ENCODE measurements at regions not wholly inside any gene's neighbourhood (a gene's known extent, or its start where the extent isn't known, plus 50 kb on each side); places are given as distances from the start of the nearest gene placed in this dataset.
"Not testable (repeated sequence)": the region's sequence is repeated elsewhere in the genome, so short reads cannot be mapped to it uniquely, and the experiment has no call there.

DNA sequence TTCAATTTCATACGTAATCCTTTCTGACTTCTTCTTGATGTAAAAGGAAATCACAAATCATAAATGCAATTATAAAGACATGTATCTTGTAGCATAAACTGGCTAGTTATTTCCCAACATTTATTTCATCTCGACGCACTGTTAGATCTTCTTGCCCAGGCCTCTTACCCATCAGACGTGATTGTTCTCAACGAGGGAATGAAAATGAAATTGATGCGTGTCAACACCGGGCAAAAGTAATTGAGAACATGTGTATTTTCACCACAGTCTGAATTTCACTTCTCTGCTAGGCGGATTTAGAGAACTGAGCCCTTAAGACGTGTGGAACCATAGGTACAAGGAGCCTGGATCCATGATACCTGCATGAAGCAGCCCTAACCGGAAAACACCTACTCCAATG, 519.7 kb downstream of the KCNT2 start:
- no peak for DNase-seq (ENCODE audit: low read depth)

GRCh38 chr1:196078691-196079090, 529.5 kb downstream of the KCNT2 start:
- DNase-seq (ENCODE audit: low read depth), result no peak

GRCh38 chr1:196075621-196076020, 532.6 kb downstream of the KCNT2 start:
- DNase-seq (ENCODE audit: low read depth), result no peak

DNA sequence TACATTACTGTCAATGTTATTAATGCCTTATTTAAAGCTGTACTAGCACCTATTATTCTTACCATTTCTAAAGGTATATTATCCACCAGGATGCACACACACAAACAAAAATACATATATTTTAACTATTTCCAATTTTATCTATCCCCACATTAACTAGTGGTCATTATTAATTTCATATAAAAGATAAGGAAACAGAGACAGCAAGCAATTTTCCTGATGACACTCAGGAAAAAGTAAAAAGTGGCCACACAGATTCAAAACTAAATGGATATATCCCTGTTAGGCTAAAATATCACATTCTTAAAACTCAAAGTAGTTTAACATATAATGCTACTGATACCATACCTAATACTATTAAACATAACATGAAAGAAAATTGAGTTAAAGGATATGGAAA, 534.1 kb downstream of the KCNT2 start:
- DNase-seq (ENCODE audit: low read depth), result no peak

DNA sequence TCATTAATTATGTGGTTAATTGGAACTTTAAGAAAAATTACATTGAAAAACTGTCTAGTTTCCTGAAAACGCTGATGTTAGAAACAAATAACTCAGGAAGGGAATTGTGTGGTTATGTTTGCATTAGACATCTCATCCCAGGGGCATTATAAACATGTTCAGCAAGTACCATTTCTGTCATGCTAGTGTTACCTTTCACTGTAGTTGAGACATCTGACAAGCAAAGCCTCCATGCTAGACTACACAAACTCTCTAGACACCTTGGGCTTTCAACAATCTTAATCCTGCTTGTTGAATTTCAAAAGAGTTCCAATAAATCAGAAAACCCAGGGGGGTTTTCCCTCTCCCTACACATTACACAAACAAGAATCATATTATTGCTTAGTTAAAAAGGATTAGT, 536.8 kb downstream of the KCNT2 start:
- DNase-seq (ENCODE audit: low read depth), result no peak

DNA sequence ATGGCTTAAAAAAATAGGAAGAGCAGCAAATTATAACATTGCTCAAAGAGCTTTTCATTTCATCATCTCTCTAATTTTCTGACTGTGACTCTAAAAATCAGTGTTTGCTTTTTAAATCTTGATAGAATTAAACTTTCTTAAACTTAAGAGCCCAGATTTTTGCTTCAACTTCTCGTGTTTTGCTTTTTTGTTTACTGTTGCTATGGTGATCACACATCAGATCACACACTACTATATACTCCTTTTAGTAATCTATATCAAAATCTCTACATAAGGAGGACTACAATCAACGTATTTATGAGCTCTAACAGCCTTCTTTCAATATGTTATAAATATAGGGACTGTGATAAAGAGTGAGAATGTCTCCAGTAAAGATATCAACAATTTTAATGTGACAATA, 537.3 kb downstream of the KCNT2 start:
- DNase-seq (ENCODE audit: low read depth), result no peak

DNA sequence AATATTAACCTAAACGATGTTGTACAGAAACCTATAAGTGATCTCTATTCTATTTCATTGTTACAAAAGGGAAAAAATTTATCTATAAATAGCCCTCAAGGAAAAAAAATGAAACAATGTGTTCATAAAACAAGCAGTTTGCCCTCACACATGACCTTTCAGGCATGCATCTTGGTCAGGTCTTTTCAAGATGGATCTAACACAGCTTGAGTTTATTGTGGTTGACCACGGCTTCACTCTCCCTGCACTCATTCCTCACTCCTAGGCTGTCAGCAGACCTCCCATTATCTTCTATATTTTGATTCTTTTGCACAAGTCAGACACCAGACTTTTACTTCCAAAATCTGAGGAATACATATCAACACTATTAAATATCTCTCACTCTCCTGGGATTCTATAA, 544.3 kb downstream of the KCNT2 start:
- DNase-seq (ENCODE audit: low read depth), result no peak

DNA sequence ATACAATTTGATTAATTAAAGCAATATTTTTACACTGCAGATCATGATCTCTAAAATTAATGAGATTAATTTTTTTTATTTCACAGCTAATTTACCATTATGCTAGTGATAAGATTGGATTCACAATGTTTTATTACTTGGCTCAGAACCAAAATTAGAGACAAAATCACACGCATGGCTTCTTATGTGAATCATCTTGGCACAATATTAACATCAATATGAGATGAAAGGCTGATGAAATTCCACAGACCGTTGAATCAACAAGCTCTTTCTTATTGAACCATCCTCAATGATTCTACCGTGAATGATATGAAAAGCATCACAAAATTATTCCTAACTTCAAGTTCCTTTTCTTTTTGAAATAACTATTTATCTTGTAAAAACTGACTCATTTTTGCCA, 544.9 kb downstream of the KCNT2 start:
- no peak for DNase-seq (ENCODE audit: low read depth)

DNA sequence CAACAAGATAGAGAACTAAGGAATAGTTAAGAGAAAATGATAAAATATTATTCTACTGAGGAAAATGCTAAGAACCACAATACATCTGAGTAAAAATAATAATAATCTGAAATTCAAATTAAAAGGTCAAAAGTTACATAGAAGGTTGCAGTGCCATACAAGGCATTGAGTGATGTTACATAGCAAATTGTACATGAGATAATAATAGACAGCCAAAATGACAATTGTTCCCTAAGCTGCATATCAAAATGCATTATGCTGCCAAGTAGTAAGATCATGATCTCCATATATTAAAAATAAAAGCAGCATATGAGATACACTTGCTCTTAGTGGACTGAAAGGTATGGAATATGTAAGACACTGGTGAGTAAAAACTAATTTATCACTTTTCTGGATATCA, 547.7 kb downstream of the KCNT2 start:
- DNase-seq (ENCODE audit: low read depth), result no peak

- no peak for DNase-seq (ENCODE audit: low read depth)
These were observed 549.0 kb downstream of the KCNT2 start for GRCh38 chr1:196059210-196059609.

GRCh38 chr1:196056966-196057365, 551.3 kb downstream of the KCNT2 start:
- DNase-seq (ENCODE audit: low read depth), result no peak

GRCh38 chr1:196049407-196049806, 558.8 kb downstream of the KCNT2 start:
- DNase-seq (ENCODE audit: low read depth), result no peak

GRCh38 chr1:196043268-196043667, 565.0 kb downstream of the KCNT2 start:
- DNase-seq (ENCODE audit: low read depth), result no peak

DNA sequence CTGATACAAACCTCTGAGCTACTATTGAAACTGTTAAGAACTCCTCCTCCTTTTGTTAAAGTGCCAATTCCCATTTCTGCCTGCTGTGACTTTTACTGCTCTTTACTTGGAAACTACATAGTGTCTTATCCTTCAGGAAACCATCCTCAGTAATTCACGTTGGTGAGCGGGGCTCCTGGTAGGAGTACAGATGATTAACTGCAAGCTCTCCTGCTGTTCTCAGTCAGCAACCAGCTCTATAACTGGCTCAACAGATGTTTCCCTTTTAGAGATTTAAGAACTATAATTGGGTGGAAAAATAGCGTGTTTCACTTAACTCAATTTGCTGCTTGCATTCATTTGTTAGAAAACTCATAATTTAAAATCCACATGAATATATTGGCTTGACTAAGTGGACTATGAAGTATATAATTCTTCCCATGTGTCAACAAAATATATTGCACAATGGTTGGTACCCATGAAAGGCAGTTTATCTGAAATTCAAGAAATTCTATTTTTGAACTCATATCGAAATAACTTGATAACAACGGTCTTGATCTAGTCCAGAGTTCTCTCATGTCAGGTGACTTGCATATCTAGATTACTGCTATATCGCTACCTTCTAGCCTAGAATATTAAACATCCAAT, 574.0 kb downstream of the KCNT2 start:
- DNase-seq (ENCODE audit: low read depth), result no peak

DNA sequence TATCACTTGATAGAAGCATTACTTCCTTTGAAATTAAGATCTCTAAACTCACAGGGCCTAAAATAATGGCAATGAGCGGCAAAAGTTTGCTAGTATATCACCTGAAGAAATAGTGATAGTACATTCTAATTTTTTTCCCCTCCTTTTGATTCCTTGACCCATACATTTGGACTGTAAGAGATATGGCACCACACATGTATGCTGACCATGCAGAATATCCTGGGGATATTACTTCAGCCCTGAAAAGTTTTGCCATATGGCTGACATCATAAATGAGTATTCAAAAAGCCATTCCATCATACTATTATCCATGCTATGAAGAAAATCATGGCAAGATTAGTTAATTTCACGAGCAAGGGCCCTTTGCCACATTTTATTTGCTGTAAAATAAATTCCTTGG, 576.9 kb downstream of the KCNT2 start:
- DNase-seq (ENCODE audit: low read depth), result not testable (repeated sequence)

DNA sequence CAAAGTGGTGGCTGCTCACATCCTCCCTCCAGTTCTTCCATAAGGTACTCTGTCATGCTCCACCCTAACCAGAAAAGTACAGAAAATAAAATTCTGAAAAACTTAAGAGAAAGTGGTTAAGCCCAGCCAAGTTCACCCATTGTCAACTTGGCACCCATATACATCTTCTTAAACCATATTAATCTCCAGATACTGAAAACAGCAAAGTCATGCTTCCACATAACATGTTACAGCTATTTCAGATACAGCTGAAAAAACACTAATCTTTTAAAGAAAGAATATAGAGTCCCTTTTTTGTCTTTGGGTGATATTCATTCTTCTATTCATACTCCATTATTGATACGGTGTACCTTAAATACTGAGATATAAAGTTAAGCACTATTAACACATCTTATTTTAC, 577.8 kb downstream of the KCNT2 start:
- no peak for DNase-seq (ENCODE audit: low read depth)

- no peak for DNase-seq (ENCODE audit: low read depth)
These were observed 578.8 kb downstream of the KCNT2 start for GRCh38 chr1:196029410-196029809.

- DNase-seq (ENCODE audit: low read depth), result no peak
These were observed 581.1 kb downstream of the KCNT2 start for GRCh38 chr1:196027127-196027526.

GRCh38 chr1:196021174-196021573, 587.1 kb downstream of the KCNT2 start:
- DNase-seq (ENCODE audit: low read depth), result not testable (repeated sequence)

DNA sequence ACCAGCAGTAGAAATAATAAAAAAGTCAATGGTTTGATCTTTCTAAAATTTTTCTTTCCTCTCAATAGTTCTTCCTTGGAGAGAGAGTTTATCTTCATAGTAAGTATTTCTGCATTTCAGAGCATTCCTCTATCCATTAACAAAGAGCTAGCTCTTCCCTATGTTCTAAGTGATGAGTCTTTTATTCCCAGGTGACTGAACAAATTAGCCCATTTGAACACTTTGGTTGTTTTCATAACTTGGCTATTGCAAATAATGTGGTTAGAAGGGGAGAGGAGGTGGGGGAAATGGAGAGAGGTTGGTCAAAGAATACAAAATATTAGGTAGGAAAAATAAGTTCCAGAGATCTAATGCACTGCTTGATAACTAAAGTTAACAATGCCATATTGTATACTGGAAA, 598.9 kb downstream of the KCNT2 start:
- DNase-seq (ENCODE audit: low read depth), result no peak

- DNase-seq (ENCODE audit: low read depth), result no peak
These were observed 600.5 kb downstream of the KCNT2 start for GRCh38 chr1:196007763-196008162.

DNA sequence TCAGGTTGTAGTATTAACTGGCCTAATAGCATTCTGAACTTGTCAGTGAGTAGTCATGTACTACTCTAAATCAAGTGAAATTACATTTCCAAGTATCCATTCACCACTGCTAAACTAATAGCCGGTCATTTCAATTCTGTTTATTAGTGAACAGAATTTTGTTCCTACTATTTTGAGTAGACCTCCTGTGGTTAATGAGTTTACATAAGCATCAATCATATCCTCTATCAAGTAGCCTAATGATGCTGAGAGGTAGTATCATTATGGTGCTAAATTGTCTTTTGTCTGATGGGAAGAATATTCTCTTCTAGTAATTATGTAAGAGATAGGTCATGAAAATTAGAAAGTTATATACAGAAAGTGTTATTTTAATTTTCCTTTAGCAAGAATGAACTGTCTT, 602.8 kb downstream of the KCNT2 start:
- DNase-seq (ENCODE audit: low read depth), result no peak

GRCh38 chr1:196004388-196004787, 603.9 kb downstream of the KCNT2 start:
- DNase-seq (ENCODE audit: low read depth), result not testable (repeated sequence)

DNA sequence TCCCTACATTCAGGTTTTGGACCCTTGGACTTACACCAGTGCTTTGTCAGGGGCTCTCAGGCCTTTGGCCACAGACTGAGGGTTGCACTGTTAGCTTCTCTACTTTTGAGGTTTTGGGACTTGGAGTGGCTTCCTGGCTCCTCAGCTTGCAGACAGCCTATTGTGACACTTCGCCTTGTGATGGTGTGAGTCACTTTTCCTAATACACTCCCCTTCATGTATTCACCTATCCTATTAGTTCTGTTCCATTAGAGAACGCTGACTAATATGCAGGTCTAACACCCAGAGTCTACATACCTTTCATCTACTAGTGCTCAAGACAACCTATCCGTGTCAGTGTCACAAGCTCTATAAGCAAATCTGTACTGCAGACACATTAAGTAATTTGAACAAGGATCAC, 605.3 kb downstream of the KCNT2 start:
- DNase-seq (ENCODE audit: low read depth), result no peak

DNA sequence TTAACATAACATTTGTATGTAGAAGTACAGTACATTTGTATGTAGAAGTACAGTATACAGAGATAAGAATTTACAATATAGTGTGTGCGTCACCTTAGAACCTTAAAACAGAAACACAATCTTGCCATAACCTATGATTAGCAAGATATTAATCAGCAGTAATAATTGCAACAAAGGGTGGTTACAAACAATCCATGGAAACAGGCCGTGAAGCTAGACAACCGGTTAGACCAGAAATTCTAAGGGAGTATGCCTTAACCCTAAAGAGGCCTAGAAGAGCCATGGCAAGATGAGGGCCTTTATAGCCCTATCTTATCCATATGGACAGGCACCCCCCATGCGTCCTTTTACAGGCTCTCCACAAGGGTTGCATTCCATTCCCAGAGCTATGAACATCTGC, 605.9 kb downstream of the KCNT2 start:
- DNase-seq (ENCODE audit: low read depth), result not testable (repeated sequence)

All from activated T-cell treated with anti-CD3 and anti-CD28 coated beads for 1 hour (primary cell).